Skin epidermis (tissue), 12 donors: ENCODE measurements at regions not wholly inside any gene's neighbourhood (a gene's known extent, or its start where the extent isn't known, plus 50 kb on each side); places are given as distances from the start of the nearest gene placed in this dataset.
A peak's percentile ranks its signal among the peaks of the same experiment; 100 is the strongest.

ENCODE experiments used
- H3K27ac ChIP-seq, 21 experiments: fragments of 200-600 bp; sonication (generic) in 11 of 21; one replicate each; pipeline ENCODE4 v1.5.0; 2020; ENCODE audit warnings: mild to moderate bottlenecking in 3 of 21, inconsistent platforms in 2 of 21, moderate library complexity in 2 of 21
- H3K4me3 ChIP-seq, 7 experiments: fragments of 200-600 bp; sonication (generic) in 2 of 7; one replicate each; pipeline ENCODE4 v1.5.0; 2020; ENCODE audit warnings: inconsistent platforms in 2 of 7, mild to moderate bottlenecking in 2 of 7, moderate library complexity in 1 of 7

- H3K27ac ChIP-seq, result peak overlapping the region in 14 of 21 experiments; percentile 49 to 90 (median 78)
Observed at GRCh38 chr14:103205541-103205906, 82.3 kb downstream of the TNFAIP2 start.

DNA sequence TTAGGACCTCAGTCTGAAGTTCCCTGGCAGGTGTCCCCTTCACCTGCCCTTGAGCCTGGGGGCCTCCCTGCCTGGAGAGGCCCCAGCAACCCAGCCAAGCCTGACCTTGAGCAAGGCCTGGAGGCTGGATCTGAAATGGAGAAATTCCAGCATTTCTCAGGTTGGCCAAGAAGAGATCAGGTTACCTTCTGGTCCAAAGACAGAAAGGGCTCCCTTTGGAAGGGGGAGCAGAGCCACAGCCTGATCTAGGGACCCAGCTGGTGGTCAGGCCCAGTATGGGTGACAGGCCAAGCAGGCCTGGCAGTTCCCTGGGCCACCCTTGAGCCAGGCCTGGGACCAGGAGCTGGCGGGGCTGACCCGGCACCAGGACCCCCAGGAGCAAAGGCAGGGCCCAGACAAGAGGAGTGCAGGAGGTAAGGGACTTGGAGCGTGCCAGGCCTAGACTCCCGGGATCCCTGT is 82.8 kb downstream of the TNFAIP2 start:
- peak overlapping the region in 5 of 7 experiments; percentile 15 to 38 (median 29) for H3K4me3 ChIP-seq
- peak overlapping the region in 18 of 21 experiments; percentile 13 to 90 (median 74) for H3K27ac ChIP-seq

More at GRCh38 chr14:103205541-103205906, 82.3 kb downstream of the TNFAIP2 start:
- peak overlapping the region in 1 of 7 experiments; percentile 25 for H3K4me3 ChIP-seq

DNA sequence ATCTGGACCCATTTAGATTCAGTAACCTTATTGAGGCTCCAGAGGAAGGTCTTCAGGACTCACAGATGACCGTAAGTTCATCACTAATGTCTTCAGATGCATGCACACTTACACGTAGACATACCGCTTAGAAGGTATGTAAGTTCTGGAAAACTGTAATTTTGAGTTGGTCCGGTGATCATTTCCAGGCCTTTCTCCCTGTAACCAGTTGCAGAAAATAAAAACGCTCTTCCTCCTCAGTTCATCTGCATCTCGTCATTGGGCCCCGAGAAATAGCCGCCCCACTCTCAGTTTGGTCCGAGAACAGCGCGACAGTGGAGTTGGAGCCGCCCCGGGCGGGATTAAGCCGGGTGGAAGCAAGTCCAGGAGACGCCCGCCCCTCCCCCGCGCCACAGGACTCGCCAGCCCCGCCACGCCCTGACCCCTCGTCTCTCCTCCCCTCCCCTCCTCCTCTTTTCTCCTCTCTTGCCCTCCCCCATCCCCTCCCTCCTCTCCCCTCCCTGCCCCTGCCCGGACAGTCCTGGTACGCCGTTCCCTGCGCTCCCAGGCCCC is 83.7 kb downstream of the TNFAIP2 start:
- peak overlapping the region in 19 of 21 experiments; percentile 17 to 90 (median 71) for H3K27ac ChIP-seq
- peak overlapping the region; percentile 14 to 38 (median 29) for H3K4me3 ChIP-seq

DNA sequence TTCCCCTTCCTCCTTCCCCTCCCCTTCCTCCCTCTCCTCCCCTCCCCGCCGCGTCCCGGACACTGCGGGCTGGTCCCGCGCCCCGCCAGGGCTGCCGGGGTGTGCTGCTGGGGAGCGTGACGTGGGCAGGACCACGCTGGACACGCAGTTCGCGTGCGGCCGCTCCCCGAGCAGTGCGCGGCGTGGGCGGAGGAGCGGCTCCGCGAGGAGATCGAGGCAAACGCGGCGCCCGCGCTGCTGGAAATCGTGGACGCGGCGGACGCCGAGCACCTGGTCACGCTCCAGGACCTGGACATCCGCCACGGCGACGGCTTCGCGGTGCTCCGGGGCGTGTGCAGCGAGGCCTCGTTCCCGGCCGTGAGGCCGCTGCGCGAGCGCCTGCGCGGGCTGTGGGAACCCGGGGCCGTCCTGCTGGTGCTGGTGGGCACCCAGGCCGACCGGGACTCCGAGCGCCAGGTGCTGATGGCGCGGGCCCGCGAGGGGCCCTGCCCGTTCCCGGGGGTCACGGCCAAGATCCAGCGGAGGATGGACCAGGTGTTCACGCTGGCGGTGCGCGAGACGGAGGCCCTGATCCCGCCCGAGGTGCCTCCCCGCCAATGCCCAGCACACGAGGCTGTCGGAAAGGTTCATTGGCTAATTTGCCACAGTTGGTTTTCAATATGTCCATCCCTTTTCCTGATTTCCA is 84.3 kb downstream of the TNFAIP2 start:
- H3K4me3 ChIP-seq, result peak overlapping the region; percentile 14 to 38 (median 29)
- H3K27ac ChIP-seq, result peak overlapping the region; percentile 17 to 90 (median 67)

GRCh38 chr14:103209054-103209453 is 85.8 kb downstream of the TNFAIP2 start:
- no peak overlapping the region for H3K4me3 ChIP-seq
- H3K27ac ChIP-seq, result peak overlapping the region in 5 of 21 experiments; percentile 8 to 90 (median 28)

DNA sequence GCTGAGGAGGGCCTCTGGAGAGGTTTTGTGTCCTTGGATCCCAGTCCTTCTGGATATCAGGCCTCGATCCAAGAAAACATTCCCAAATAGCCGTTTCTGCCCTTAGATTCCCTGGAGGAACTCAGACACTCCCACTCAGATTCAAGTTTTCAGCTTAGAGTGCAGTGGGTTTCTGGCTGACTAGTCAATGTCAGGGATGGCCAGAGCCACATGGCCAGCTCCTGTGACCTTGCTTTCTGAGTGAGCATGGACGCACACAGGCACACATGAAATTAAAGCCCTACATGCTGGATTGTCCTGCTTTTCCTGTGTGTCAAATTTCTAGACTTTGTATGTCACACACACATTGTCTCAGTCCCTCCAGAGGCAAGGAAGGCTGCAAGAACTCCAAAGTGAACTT is 86.2 kb downstream of the TNFAIP2 start:
- Histone ChIP-seq H3K4me3 (no peak overlapping the region), H3K27ac (peak overlapping the region in 5 of 21 experiments; percentile 8 to 32 (median 25))

- Histone ChIP-seq H3K4me3 (no peak overlapping the region), H3K27ac (no peak overlapping the region)
Observed at GRCh38 chr14:103213331-103213730, 90.1 kb downstream of the TNFAIP2 start.

DNA sequence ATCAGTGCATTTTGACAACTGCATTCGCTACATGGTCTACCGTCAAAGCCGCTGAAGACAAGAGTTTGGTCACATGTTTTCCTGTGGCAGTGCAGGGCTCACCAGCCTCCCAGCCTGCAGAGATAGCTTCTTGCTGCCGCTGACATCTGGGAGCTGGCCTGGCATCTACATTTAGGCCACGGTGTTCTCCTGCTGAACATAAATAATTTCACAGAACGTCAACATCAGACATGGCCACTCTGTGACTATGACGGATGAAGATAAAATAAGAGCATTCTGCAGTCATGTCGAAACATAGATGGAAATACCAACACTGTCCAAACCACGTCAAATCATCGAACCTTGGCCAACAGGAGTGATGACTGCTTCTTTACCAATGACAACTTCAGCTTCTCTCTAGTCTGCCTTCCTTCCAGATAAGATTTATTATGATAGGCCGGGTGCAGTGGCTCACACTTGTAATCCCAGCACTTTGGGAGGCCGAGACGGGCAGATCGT is 91.2 kb downstream of the TNFAIP2 start:
- Histone ChIP-seq H3K4me3 (no peak overlapping the region), H3K27ac (no peak overlapping the region)

- Histone ChIP-seq H3K27ac (no peak overlapping the region), H3K4me3 (no peak overlapping the region)
Observed at GRCh38 chr14:103216399-103216798, 93.1 kb downstream of the TNFAIP2 start.

- Histone ChIP-seq H3K27ac (no peak overlapping the region), H3K4me3 (no peak overlapping the region)
Observed at GRCh38 chr14:103216857-103217256, 93.6 kb downstream of the TNFAIP2 start.

GRCh38 chr14:103217538-103217937 is 94.3 kb downstream of the TNFAIP2 start:
- H3K27ac ChIP-seq, result no peak overlapping the region
- H3K4me3 ChIP-seq, result no peak overlapping the region

- peak overlapping the region in 6 of 7 experiments; percentile 2 to 31 (median 20) for H3K4me3 ChIP-seq
- H3K27ac ChIP-seq, result peak overlapping the region in 1 of 21 experiments; percentile 56
Observed at GRCh38 chr14:103220134-103220981, 97.1 kb downstream of the TNFAIP2 start.

DNA sequence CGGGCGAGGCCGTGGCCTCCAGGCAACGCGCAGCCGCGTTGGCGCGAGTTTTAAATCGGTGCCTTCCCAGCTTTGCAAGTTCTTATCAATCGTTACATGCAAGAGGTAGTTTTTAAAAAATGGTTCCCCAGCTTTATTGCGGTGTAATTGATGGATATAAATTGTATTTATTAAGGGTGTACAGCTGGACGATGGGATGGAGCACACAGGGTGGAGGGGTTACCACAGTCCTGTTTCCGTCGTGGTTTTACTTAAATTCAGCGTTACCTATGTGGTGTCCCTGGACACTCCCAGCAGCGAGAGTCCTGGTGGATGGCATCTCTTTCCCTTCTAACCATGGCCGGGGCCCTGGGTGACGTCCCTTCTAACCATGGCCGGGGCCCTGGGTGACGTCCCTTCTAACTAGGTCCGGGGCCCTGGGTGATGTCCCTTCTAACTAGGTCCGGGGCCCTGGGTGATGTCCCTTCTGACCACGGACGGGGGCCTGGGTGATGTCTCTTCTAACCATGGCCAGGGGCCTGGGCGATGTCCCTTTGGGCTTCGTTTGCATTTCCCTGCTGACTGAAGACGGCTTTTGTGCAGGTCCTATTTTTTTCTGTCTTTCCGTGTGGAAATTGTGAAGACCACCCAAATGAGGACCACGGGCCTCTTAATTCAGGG is 97.9 kb downstream of the TNFAIP2 start:
- Histone ChIP-seq H3K4me3 (peak overlapping the region in 6 of 7 experiments; percentile 2 to 31 (median 20)), H3K27ac (peak overlapping the region in 1 of 21 experiments; percentile 56)

DNA sequence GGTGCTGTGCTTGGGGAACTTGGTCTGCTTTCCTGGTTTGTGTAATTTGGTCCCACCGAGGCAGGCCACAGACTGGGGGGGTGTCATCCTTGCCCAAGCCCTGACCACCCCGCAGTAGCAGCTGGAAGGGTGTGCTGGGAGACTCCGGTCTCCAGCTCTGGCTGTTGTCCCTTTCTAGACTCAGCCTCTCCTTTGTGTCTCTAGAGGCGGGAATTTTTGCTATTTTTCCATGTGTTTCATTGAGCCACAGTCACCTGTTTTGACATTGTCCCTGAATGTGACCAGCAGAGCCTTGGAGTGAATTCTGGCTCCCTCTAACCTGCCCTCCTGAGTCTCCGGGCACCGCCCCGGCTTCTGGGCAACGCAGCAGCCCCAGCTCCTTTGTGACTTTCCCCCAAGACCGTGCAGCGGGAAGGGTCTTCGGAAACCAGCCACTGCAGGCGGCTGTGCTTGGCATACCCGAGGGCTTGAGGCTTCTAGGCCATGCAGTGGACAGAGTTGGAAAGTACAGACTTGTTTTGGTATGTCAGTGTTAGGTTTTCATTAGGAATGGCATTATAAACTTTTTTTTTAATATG is 98.6 kb downstream of the TNFAIP2 start:
- no peak overlapping the region for H3K27ac ChIP-seq
- H3K4me3 ChIP-seq, result no peak overlapping the region

- Histone ChIP-seq H3K27ac (no peak overlapping the region), H3K4me3 (no peak overlapping the region)
Observed at GRCh38 chr14:103223818-103224352, 100.6 kb downstream of the TNFAIP2 start.

- H3K27ac ChIP-seq, result no peak overlapping the region
Observed at GRCh38 chr14:103225062-103225461, 101.8 kb downstream of the TNFAIP2 start.

DNA sequence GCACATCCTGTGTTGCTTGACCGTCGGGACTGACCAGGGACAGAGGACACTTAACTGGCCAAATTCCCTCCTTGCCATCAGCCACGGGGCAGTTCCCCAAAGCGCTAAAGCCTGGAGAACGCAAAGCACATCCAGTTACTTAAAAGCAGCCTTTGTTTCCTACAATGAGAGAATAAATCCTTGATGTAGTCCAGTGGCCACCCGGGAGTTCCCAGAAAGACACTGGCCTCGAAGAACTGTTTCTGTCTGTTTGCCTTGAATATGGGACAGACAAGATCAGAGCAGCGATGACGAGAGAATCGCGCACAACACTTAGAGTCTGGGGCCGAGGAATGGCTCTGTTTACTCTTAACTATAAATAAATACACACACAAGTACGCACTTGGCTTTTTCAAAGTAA is 102.2 kb downstream of the TNFAIP2 start:
- Histone ChIP-seq H3K4me3 (no peak overlapping the region), H3K27ac (no peak overlapping the region)

More at GRCh38 chr14:103225062-103225461, 101.8 kb downstream of the TNFAIP2 start:
- no peak overlapping the region for H3K4me3 ChIP-seq

GRCh38 chr14:103227094-103227768 is 104.0 kb downstream of the TNFAIP2 start:
- Histone ChIP-seq H3K27ac (no peak overlapping the region), H3K4me3 (no peak overlapping the region)
